CD4-positive, alpha-beta T cell (primary cell): ENCODE measurements at regions not wholly inside any gene's neighbourhood (a gene's known extent, or its start where the extent isn't known, plus 50 kb on each side); places are given as distances from the start of the nearest gene placed in this dataset.

Source experiments
- ATAC-seq: fragments of 200-7000 bp; cut with Tn5 transposase; one replicate; pipeline ENCODE4 v1.10.0; 2022; ENCODE audit warnings: mild to moderate bottlenecking; ENCODE audit not compliant: poor library complexity
- CTCF ChIA-PET: fragments of 350-600 bp; sonication (Branson Sonifier 250); formaldehyde crosslinking; loops from one replicate; lab custom pipeline; 2021; ENCODE audit warnings: antibody characterized with exemption, inconsistent platforms; lab: Charles Lee
- POLR2A ChIA-PET: fragments of 350-600 bp; sonication (Branson Sonifier 250); formaldehyde crosslinking; loops from one replicate; lab custom pipeline; 2021; ENCODE audit warnings: antibody characterized with exemption, inconsistent platforms; lab: Charles Lee
- DNase-seq, 14 experiments: peaks; one replicate each; pipeline ENCODE4 v3.0.0-alpha.2; 2013 to 2020; ENCODE audit warnings: mixed read lengths in 2 of 14
- H3K27ac ChIP-seq, 2 donors: one replicate each; pipeline versions ENCODE4 v1.5.1 to v1.7.0; 2013; ENCODE audit warnings: low read length in 2 of 2, low read depth in 1 of 2, mild to moderate bottlenecking in 1 of 2
- H3K27me3 ChIP-seq, 2 experiments: 1 replicate in 1 of 2; 2 replicates in 1 of 2; pipeline versions ENCODE4 v1.6.1 to v1.7.0; 2013; ENCODE audit warnings: low read length in 2 of 2, control low read depth in 1 of 2, mild to moderate bottlenecking in 1 of 2, moderate library complexity in 1 of 2; ENCODE audit not compliant: insufficient read depth in 2 of 2, control insufficient read depth in 1 of 2
- H3K36me3 ChIP-seq: one replicate; pipeline ENCODE4 v1.6.1; 2013; ENCODE audit warnings: low read length, control low read depth; ENCODE audit not compliant: insufficient read depth
- H3K4me1 ChIP-seq: one replicate; pipeline ENCODE4 v1.6.1; 2013; ENCODE audit warnings: low read length, control low read depth; ENCODE audit not compliant: insufficient read depth
- H3K4me3 ChIP-seq: one replicate; pipeline ENCODE4 v1.5.1; 2013; ENCODE audit warnings: mild to moderate bottlenecking, low read length, moderate library complexity
- H3K9me3 ChIP-seq, 2 experiments: 1 replicate in 1 of 2; 2 replicates in 1 of 2; pipeline versions ENCODE4 v1.6.1 to v1.7.0; 2013; ENCODE audit warnings: low read length in 2 of 2, mild to moderate bottlenecking in 2 of 2, control low read depth in 1 of 2, moderate library complexity in 1 of 2; ENCODE audit not compliant: control insufficient read depth in 1 of 2, insufficient read depth in 1 of 2
- H3K27ac Mint-ChIP-seq: one replicate; pipeline ENCODE4 v1.8.0; 2020; ENCODE audit warnings: mixed read lengths
- H3K27me3 Mint-ChIP-seq: one replicate; pipeline ENCODE4 v1.8.0; 2021; ENCODE audit warnings: mixed read lengths
- H3K36me3 Mint-ChIP-seq: one replicate; pipeline ENCODE4 v1.8.0; 2021; ENCODE audit warnings: low read depth, mixed read lengths
- H3K4me1 Mint-ChIP-seq: one replicate; pipeline ENCODE4 v1.8.0; 2021; ENCODE audit warnings: low read depth, mixed read lengths
- H3K4me3 Mint-ChIP-seq: one replicate; pipeline ENCODE4 v1.8.0; 2020; ENCODE audit warnings: mild to moderate bottlenecking, mixed read lengths
- H3K9me3 Mint-ChIP-seq: one replicate; pipeline ENCODE4 v1.8.0; 2020; ENCODE audit warnings: mixed read lengths
- intact Hi-C, 2 experiments: fragments of 100-400 bp; cut with DNase I in 1 of 2; cut with micrococcal nuclease in 1 of 2; formaldehyde crosslinking; loops; one replicate each; pipeline versions ENCODE4 v1.15.1 to v1.9.0; 2023 to 2025; cut with DNase I, micrococcal nuclease
- TF ChIP-seq, protein P1 (sequence below): fragments of 200-600 bp; IDR thresholded peaks from one replicate; pipeline ENCODE4 v1.8.0; 2022; ENCODE audit warnings: antibody characterized with exemption, mild to moderate bottlenecking

DNA sequence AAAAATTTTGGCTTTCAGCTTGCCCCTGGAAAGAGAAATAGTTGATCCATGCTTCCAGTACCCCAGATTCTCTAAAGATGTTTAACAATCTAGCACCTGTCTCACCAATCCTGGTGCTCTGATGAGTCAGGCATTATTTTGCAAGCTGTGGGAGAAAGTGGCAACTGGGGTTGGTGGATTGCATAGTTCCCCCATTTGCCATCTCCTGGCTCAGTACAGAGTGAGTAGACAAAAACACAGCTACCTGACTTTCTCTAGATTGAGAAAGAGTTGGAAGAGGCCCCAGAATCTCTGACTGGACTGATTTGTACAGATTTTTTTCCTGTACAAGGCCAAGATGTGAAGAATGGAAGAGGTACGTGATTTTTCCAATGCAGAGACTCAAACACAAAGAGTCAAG, 75.1 kb upstream of the NEGR1 start:
- Histone ChIP-seq H3K27me3 (no peaks in the 10 kb centered on the region), H3K4me3 (no peak overlapping the region), H3K4me1 (no peaks in the 10 kb centered on the region), H3K36me3 (no peaks in the 10 kb centered on the region), H3K9me3 (no peaks in the 10 kb centered on the region), H3K27ac (no peak overlapping the region)
- Mint-ChIP-seq H3K4me3 (no peak overlapping the region), H3K36me3 (no peaks in the 10 kb centered on the region), H3K27ac (no peak overlapping the region), H3K27me3 (no peaks in the 10 kb centered on the region), H3K9me3 (no peaks in the 10 kb centered on the region), H3K4me1 (no peaks in the 10 kb centered on the region)
- intact Hi-C loops, result no loop called here
- POLR2A ChIA-PET, result no interaction called here
- CTCF ChIA-PET, result no interaction called here
- DNase-seq, result no peak
- no peak for ATAC-seq
- TF ChIP-seq, protein P1, sequence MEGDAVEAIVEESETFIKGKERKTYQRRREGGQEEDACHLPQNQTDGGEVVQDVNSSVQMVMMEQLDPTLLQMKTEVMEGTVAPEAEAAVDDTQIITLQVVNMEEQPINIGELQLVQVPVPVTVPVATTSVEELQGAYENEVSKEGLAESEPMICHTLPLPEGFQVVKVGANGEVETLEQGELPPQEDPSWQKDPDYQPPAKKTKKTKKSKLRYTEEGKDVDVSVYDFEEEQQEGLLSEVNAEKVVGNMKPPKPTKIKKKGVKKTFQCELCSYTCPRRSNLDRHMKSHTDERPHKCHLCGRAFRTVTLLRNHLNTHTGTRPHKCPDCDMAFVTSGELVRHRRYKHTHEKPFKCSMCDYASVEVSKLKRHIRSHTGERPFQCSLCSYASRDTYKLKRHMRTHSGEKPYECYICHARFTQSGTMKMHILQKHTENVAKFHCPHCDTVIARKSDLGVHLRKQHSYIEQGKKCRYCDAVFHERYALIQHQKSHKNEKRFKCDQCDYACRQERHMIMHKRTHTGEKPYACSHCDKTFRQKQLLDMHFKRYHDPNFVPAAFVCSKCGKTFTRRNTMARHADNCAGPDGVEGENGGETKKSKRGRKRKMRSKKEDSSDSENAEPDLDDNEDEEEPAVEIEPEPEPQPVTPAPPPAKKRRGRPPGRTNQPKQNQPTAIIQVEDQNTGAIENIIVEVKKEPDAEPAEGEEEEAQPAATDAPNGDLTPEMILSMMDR, result no peak

- ATAC-seq (no peak), DNase-seq (no peak)
- POLR2A ChIA-PET, result no interaction called here
- Histone ChIP-seq H3K36me3 (no peaks in the 10 kb centered on the region), H3K27ac (no peak overlapping the region), H3K9me3 (no peaks in the 10 kb centered on the region), H3K4me3 (no peak overlapping the region), H3K4me1 (no peaks in the 10 kb centered on the region), H3K27me3 (no peaks in the 10 kb centered on the region)
- Mint-ChIP-seq H3K27ac (no peak overlapping the region), H3K36me3 (no peaks in the 10 kb centered on the region), H3K9me3 (no peaks in the 10 kb centered on the region), H3K27me3 (no peaks in the 10 kb centered on the region), H3K4me3 (no peak overlapping the region), H3K4me1 (no peaks in the 10 kb centered on the region)
- intact Hi-C loops, result no loop called here
- TF ChIP-seq, protein P1, result no peak
- CTCF ChIA-PET, result no interaction called here
Measured at GRCh38 chr1:72355899-72356298, 73.6 kb upstream of the NEGR1 start.

DNA sequence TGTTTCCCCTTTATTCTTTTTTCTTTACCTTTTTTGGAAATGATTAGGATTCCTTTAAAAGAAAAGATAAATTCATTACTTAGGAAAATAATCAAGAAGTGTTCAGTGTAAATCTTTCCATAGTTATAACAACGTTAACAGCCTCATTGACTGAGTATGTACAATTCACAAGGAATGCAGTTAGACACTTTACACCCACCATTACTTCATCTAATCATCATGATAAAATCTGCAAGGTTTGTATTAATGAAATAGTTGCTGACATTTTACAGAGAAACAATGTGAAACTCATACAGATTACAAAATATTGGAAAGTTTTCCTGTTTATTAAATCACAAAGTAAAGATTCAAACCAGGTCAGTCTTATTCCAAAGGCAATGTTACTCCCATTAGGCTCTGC, 59.3 kb upstream of the NEGR1 start:
- H3K4me3 Mint-ChIP-seq, result no peak overlapping the region
- H3K27ac ChIP-seq, result no peak overlapping the region
- ChIA-PET POLR2A (no interaction called here), CTCF (no interaction called here)
- ATAC-seq, result no peak
- H3K9me3 ChIP-seq, result peaks cover 0 to 5% of the 10 kb centered on the region in 2 experiments
- no peaks in the 10 kb centered on the region for H3K4me1 Mint-ChIP-seq
- no peaks in the 10 kb centered on the region for H3K9me3 Mint-ChIP-seq
- intact Hi-C loops, result no loop called here
- TF ChIP-seq, protein P1, result no peak
- no peaks in the 10 kb centered on the region for H3K4me1 ChIP-seq
- H3K36me3 ChIP-seq, result no peaks in the 10 kb centered on the region
- H3K27me3 Mint-ChIP-seq, result no peaks in the 10 kb centered on the region
- no peak for DNase-seq
- no peaks in the 10 kb centered on the region for H3K27me3 ChIP-seq
- H3K36me3 Mint-ChIP-seq, result no peaks in the 10 kb centered on the region
- no peak overlapping the region for H3K27ac Mint-ChIP-seq
- H3K4me3 ChIP-seq, result no peak overlapping the region
